Fibroblast of pulmonary artery (primary cell): ENCODE measurements at regions not wholly inside any gene's neighbourhood (a gene's known extent, or its start where the extent isn't known, plus 50 kb on each side); places are given as distances from the start of the nearest gene placed in this dataset.

ENCODE experiments used
- DNase-seq: peaks from one replicate; pipeline ENCODE4 v3.0.0-alpha.2; 2010; ENCODE audit warnings: low read depth
- H3K4me3 ChIP-seq: replicated peaks from 2 replicates; pipeline ENCODE4 v1.5.1; 2011; ENCODE audit warnings: low read depth, mild to moderate bottlenecking, control low read depth, low read length, moderate library complexity
- TF ChIP-seq, protein P1 (sequence below): IDR thresholded peaks from 2 replicates; pipeline ENCODE4 v1.5.1; 2011; ENCODE audit warnings: mild to moderate bottlenecking, control low read depth, low read length, inconsistent platforms; ENCODE audit errors: missing control alignments

DNA sequence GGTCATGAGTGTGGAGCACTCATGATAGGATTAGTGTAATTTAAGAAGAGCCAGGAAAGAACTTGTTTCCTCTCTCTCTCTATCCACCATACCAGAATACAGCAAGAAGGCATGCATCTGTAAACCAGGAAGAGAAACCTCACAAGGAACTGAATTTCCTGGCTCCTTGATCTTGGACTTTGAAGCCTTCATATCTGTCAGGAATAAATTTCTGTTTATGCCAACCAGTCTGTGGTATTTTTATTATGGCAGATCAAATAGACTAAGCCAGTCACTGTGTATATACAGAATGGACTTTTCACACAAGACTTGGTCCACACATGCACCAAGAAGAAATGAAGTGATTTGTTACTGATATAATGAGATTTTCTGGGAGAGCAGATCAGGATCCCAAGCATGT, 930.1 kb upstream of the TMEFF2 start:
- DNase-seq, result no peak
- TF ChIP-seq, protein P1, sequence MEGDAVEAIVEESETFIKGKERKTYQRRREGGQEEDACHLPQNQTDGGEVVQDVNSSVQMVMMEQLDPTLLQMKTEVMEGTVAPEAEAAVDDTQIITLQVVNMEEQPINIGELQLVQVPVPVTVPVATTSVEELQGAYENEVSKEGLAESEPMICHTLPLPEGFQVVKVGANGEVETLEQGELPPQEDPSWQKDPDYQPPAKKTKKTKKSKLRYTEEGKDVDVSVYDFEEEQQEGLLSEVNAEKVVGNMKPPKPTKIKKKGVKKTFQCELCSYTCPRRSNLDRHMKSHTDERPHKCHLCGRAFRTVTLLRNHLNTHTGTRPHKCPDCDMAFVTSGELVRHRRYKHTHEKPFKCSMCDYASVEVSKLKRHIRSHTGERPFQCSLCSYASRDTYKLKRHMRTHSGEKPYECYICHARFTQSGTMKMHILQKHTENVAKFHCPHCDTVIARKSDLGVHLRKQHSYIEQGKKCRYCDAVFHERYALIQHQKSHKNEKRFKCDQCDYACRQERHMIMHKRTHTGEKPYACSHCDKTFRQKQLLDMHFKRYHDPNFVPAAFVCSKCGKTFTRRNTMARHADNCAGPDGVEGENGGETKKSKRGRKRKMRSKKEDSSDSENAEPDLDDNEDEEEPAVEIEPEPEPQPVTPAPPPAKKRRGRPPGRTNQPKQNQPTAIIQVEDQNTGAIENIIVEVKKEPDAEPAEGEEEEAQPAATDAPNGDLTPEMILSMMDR, result no peak
- no peak overlapping the region for H3K4me3 ChIP-seq

DNA sequence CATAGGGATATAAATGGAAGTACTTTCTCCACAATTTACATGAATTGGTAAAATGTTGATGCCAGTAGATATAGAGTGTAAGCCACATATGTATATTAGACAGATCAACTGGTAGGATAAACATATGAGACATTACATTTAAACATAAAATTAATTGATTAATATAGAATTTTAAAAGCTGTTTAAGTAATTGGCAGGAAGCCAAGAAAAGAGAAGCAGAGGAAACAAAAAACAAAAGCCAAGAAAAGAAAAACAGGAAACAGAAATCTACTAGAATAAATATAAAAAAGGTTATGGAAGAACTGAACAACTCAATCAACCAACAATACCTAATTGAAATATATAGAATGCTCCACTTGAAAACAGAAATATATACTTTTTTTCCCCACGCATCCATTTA, 920.1 kb upstream of the TMEFF2 start:
- TF ChIP-seq, protein P1, result no peak
- no peak for DNase-seq

DNA sequence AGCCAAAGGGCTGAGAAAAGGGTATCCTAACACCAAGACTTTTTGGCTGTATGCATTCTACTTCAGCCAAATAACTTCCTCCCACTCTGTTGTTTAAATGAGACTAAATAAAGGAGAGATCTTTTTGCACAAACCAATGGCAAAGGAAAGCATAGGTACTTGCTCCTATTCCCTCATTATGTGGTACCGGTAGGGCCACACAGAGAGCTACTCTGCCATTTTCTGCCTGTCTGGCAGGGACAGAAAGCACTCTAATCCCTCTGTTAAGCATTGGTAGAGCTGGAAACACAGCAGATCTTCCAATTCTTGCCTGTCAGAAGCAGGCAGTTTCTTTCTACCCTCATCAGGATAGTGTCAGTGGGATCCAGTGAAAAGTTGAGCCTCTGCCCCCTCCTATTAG, 918.3 kb upstream of the TMEFF2 start:
- TF ChIP-seq, protein P1, result no peak
- H3K4me3 ChIP-seq, result no peak overlapping the region
- DNase-seq, result no peak

More for the DNA sequence above, 920.1 kb upstream of the TMEFF2 start:
- no peak overlapping the region for H3K4me3 ChIP-seq

DNA sequence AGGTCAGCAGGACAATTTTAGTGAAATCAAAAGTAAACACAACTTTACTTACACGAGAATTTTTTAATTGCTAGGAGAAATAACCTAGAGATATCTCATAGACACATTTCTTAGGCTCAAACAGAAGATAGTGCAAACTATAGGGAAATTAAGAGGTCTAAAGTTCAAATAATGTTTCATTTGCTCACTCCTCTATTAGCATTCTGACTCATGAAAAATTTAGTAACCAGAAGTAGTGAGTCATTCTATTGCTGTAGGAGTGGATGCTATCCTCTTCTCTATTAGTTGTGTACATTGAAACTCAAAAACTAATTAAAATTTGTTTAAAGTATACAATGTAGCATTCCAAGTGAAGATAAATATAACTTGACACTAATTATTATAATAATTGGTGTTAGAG, 908.3 kb upstream of the TMEFF2 start:
- DNase-seq, result peak; percentile 36
- TF ChIP-seq, protein P1, result no peak

DNA sequence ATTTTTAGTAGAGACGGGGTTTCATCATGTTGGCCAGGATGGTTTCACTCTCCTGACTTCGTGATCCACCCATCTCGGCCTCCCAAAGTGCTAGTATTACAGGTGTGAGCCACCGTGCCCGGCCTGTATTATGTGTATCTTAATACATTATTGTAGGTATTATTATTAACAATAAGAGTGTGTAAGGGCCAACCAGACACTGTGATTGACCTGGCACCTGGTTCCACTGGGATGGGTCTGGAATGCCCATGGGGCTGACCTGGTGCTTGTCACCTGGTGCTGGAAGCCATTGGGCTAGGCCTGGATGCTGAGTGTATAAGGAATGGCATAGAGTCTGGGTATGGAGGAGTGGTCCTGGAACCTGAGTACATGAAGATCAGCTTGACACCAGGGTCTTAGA, 906.9 kb upstream of the TMEFF2 start:
- no peak for DNase-seq
- TF ChIP-seq, protein P1, result no peak
- no peak overlapping the region for H3K4me3 ChIP-seq

More for the DNA sequence above, 908.3 kb upstream of the TMEFF2 start:
- H3K4me3 ChIP-seq, result no peak overlapping the region

DNA sequence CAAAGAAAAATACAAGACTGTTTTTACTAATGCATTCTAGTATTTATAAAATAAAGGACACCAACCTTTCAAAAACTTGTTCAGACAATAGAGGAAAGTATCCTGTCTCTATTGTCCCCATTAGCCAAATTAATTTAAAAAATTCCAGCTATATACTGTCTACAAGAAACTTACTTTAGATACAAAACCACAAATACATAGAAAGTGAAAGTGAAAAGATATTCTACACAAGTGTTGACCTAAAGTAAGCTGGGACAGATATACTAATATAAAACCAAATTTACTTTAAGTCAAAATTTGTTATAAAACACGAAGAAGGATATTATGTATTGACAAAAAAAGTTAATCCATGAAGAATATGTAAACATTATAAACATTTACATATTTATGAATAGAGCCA, 893.3 kb upstream of the TMEFF2 start:
- H3K4me3 ChIP-seq, result no peak overlapping the region
- TF ChIP-seq, protein P1, result no peak
- no peak for DNase-seq

DNA sequence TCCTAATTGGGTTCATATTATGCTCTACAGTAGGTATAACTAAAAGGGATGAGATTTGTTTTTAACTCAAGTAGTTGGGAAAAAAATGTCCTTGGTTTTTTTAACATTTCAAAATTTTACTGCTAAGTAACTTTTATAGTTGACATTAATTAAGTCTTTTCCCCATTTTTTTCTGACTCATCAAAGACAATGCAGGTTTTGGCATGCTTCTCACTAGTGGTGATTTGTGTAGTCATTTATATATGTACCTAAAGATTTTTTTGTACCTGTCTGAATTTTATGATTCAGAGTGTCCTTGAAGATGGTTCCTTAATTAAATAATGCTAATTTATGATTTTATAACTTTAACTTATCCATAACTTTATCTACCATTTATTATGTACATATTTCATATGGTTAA, 882.3 kb upstream of the TMEFF2 start:
- no peak overlapping the region for H3K4me3 ChIP-seq
- no peak for DNase-seq
- TF ChIP-seq, protein P1, result no peak
